ENCODE measurements at regions not wholly inside any gene's neighbourhood (a gene's known extent, or its start where the extent isn't known, plus 50 kb on each side); places are given as distances from the start of the nearest gene placed in this dataset.

DNA sequence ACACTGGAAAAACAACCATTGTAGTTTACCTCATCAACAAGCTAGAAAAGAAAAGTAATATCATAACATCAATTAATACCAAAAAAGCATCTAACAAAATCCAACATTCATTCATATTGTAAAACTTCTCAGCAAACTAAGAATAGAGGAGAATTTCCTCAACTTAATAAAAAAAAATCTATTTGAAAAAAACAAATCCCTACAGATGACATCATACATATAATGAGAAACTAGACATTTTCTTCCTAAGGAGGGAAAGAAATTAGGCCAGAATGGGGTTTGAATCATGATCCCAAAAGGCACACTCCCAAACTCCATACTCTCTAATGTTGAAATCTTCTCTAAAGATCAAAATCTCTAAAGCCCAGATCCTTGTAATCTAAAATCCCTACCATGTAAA lies 460.0 kb downstream of the IRS1 start:
- no peak for DNase-seq (ENCODE audit: low spot score)
- BruUV-seq (replicated peaks), result no TSS peak
- Histone ChIP-seq H3K27me3 (replicated peaks; ENCODE audit: insufficient read depth, low read depth, low read length, poor library complexity) (no peaks in the 10 kb centered on the region), H3K4me1 (ENCODE audit: insufficient read depth, low read length, poor library complexity, severe bottlenecking) (no peaks in the 10 kb centered on the region), H3K4me3 (ENCODE audit: low read depth, low read length, poor library complexity, severe bottlenecking) (no peak overlapping the region), H3K27ac (ENCODE audit: low read depth, low read length, poor library complexity, severe bottlenecking) (no peak overlapping the region), H3K9me3 (ENCODE audit: low read depth, low read length, poor library complexity, severe bottlenecking) (no peaks in the 10 kb centered on the region), H3K36me3 (ENCODE audit: insufficient read depth, low read length, poor library complexity, severe bottlenecking) (no peaks in the 10 kb centered on the region)
- ChIA-PET CTCF (no interaction called here), POLR2A (ENCODE audit: low non-redundant PET) (no interaction called here)
- intact Hi-C loops (cut with micrococcal nuclease; ENCODE audit: unreplicated experiment), result no loop called here
- TF ChIP-seq CTCF (conservative IDR thresholded peaks at IDR 0.05; ENCODE audit: low read depth, low read length) (no peak), EZH2 (IDR thresholded peaks at IDR 0.05; ENCODE audit: borderline replicate concordance, low read depth, low read length, poor library complexity, severe bottlenecking) (no peak)

DNA sequence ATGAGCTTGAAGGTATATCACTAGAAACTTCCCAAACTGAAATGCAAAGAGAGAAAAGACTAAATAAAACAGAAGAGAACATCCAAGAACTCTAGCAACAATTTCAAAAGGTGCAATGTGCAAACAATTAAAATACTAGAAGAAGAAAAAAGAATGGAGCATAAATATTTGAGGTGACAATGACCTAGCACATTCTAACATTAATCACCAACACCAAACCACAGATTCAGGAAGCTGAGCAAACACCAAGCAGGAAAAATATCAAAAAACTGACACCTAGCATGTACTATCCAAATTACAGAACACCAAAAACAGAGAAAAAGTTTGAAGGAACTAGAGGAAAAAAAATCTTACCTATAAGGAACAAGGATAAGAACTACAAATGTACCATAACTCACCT lies 460.8 kb downstream of the IRS1 start:
- no peaks in the 10 kb centered on the region for H3K27me3 ChIP-seq (replicated peaks; ENCODE audit: insufficient read depth, low read depth, low read length, poor library complexity)
- no peaks in the 10 kb centered on the region for H3K4me1 ChIP-seq (ENCODE audit: insufficient read depth, low read length, poor library complexity, severe bottlenecking)
- DNase-seq (ENCODE audit: low spot score), result no peak
- no peak overlapping the region for H3K27ac ChIP-seq (ENCODE audit: low read depth, low read length, poor library complexity, severe bottlenecking)
- intact Hi-C loops (cut with micrococcal nuclease; ENCODE audit: unreplicated experiment), result no loop called here
- ChIA-PET CTCF (no interaction called here), POLR2A (ENCODE audit: low non-redundant PET) (no interaction called here)
- no peak overlapping the region for H3K4me3 ChIP-seq (ENCODE audit: low read depth, low read length, poor library complexity, severe bottlenecking)
- no peaks in the 10 kb centered on the region for H3K36me3 ChIP-seq (ENCODE audit: insufficient read depth, low read length, poor library complexity, severe bottlenecking)
- H3K9me3 ChIP-seq (ENCODE audit: low read depth, low read length, poor library complexity, severe bottlenecking), result no peaks in the 10 kb centered on the region
- BruUV-seq (replicated peaks), result no TSS peak
- TF ChIP-seq EZH2 (IDR thresholded peaks at IDR 0.05; ENCODE audit: borderline replicate concordance, low read depth, low read length, poor library complexity, severe bottlenecking), result no peak
- no peak for TF ChIP-seq CTCF (conservative IDR thresholded peaks at IDR 0.05; ENCODE audit: low read depth, low read length)

DNA sequence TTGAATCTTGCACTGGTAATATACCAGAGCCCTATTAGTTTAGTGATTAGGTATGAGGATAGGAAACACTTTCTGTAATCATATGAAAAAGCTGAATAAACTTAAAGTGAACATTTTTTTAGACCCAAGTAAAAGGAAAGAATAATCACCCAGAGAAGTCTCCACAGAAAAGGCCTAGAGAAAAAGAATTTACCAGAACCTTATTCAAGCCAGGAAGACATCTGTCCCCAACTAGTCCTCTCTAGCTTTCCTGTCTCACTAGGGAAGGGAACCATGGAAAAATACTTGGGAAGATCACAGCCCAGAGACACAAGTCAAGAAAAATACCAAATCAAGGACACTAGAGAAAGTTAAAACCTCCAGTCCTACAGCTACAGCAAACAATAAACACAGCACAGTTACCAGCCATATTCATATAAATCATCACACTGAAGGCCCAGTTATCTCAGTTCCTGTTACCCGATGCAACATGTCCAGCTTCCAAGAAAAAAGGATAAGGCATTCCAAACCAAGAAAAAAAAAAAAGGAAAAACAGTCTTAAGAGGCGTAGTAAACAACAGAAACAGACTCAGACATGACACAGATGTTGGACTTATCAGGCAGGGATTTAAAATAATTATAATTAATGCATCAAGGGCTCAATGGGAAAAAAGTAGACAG lies 461.5 kb downstream of the IRS1 start:
- BruUV-seq (replicated peaks), result no TSS peak
- DNase-seq (ENCODE audit: low spot score), result no peak
- POLR2A ChIA-PET (ENCODE audit: low non-redundant PET), result no interaction called here
- Histone ChIP-seq H3K27ac (ENCODE audit: low read depth, low read length, poor library complexity, severe bottlenecking) (no peak overlapping the region), H3K36me3 (ENCODE audit: insufficient read depth, low read length, poor library complexity, severe bottlenecking) (no peaks in the 10 kb centered on the region), H3K4me1 (ENCODE audit: insufficient read depth, low read length, poor library complexity, severe bottlenecking) (no peaks in the 10 kb centered on the region), H3K4me3 (ENCODE audit: low read depth, low read length, poor library complexity, severe bottlenecking) (no peak overlapping the region), H3K27me3 (replicated peaks; ENCODE audit: insufficient read depth, low read depth, low read length, poor library complexity) (no peaks in the 10 kb centered on the region), H3K9me3 (ENCODE audit: low read depth, low read length, poor library complexity, severe bottlenecking) (no peaks in the 10 kb centered on the region)
- intact Hi-C loops (cut with micrococcal nuclease; ENCODE audit: unreplicated experiment), result no loop called here
- TF ChIP-seq CTCF (conservative IDR thresholded peaks at IDR 0.05; ENCODE audit: low read depth, low read length), result no peak
- no peak for TF ChIP-seq EZH2 (IDR thresholded peaks at IDR 0.05; ENCODE audit: borderline replicate concordance, low read depth, low read length, poor library complexity, severe bottlenecking)
- CTCF ChIA-PET, result no interaction called here

Measured in A673 (cell line).